CD8-positive, alpha-beta memory T cell (primary cell): ENCODE measurements at regions not wholly inside any gene's neighbourhood (a gene's known extent, or its start where the extent isn't known, plus 50 kb on each side); places are given as distances from the start of the nearest gene placed in this dataset.

Source experiments
- CTCF ChIA-PET: fragments of 350-600 bp; sonication (Branson Sonifier 250); formaldehyde crosslinking; loops from one replicate; lab custom pipeline; 2021; ENCODE audit warnings: antibody characterized with exemption; lab: Charles Lee
- POLR2A ChIA-PET: fragments of 350-600 bp; sonication (Branson Sonifier 250); formaldehyde crosslinking; loops from one replicate; lab custom pipeline; 2021; ENCODE audit warnings: antibody characterized with exemption; lab: Charles Lee
- DNase-seq, 5 donors: peaks; one replicate each; pipeline versions ENCODE4 v3.0.0 to v3.0.0-alpha.2; 2020 to 2022; ENCODE audit warnings: mixed read lengths in 1 of 5
- H3K27ac ChIP-seq: one replicate; pipeline ENCODE4 v1.7.0; 2013; ENCODE audit warnings: low read depth, mild to moderate bottlenecking, low read length, moderate library complexity
- H3K27me3 ChIP-seq: 2 replicates; pipeline ENCODE4 v1.7.0; 2013; ENCODE audit warnings: low read length, mild to moderate bottlenecking; ENCODE audit not compliant: insufficient read depth, poor library complexity, severe bottlenecking
- H3K36me3 ChIP-seq: 2 replicates; pipeline ENCODE4 v1.7.0; 2013; ENCODE audit warnings: mild to moderate bottlenecking, low read length, moderate library complexity; ENCODE audit not compliant: insufficient read depth
- H3K4me1 ChIP-seq: 2 replicates; pipeline ENCODE4 v1.7.0; 2013; ENCODE audit warnings: mild to moderate bottlenecking, low read length, moderate library complexity; ENCODE audit not compliant: insufficient read depth
- H3K4me3 ChIP-seq: 2 replicates; pipeline ENCODE4 v1.7.0; 2013; ENCODE audit warnings: mild to moderate bottlenecking, low read length
- H3K9me3 ChIP-seq: 2 replicates; pipeline ENCODE4 v1.7.0; 2013; ENCODE audit warnings: mild to moderate bottlenecking, low read length
- H3K27ac Mint-ChIP-seq, 8 donors: one replicate each; pipeline ENCODE4 v1.8.0; 2020 to 2021; ENCODE audit warnings: mixed read lengths in 8 of 8, mild to moderate bottlenecking in 6 of 8, inconsistent platforms in 3 of 8, moderate library complexity in 3 of 8
- H3K27me3 Mint-ChIP-seq, 2 donors: one replicate each; pipeline ENCODE4 v1.8.0; 2020 to 2021; ENCODE audit warnings: mixed read lengths in 2 of 2, mild to moderate bottlenecking in 1 of 2, moderate library complexity in 1 of 2
- H3K36me3 Mint-ChIP-seq, 3 donors: one replicate each; pipeline ENCODE4 v1.8.0; 2020 to 2021; ENCODE audit warnings: mixed read lengths in 3 of 3, inconsistent platforms in 1 of 3, mild to moderate bottlenecking in 1 of 3
- H3K4me1 Mint-ChIP-seq, 3 donors: one replicate each; pipeline ENCODE4 v1.8.0; 2020 to 2021; ENCODE audit warnings: mixed read lengths in 3 of 3, inconsistent platforms in 1 of 3, mild to moderate bottlenecking in 1 of 3
- H3K4me3 Mint-ChIP-seq, 7 donors: one replicate each; pipeline ENCODE4 v1.8.0; 2020 to 2021; ENCODE audit warnings: mixed read lengths in 7 of 7, mild to moderate bottlenecking in 6 of 7, moderate library complexity in 4 of 7, inconsistent platforms in 2 of 7
- H3K9me3 Mint-ChIP-seq, 5 donors: one replicate each; pipeline ENCODE4 v1.8.0; 2020 to 2022; ENCODE audit warnings: mixed read lengths in 5 of 5, mild to moderate bottlenecking in 3 of 5, moderate library complexity in 2 of 5, inconsistent platforms in 1 of 5

DNA sequence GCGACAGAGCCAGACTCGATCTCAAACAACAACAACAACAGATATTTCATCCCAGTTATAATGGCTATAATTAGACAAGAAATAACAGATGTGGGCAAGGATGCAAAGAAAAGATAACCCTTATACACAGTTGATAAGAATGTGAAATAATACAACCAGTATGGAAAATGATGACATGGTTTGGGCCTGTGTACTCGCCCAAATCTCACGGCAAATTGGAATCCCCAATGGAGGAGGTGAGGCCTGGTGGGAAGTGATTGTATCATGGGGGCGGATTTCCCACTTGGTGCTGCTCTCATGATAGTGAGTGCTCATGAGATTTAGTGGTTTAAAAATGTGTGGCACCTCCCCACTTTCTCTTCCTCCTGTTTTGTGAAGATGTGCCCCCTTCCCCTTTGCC lies 104.1 kb downstream of the C11orf87 start:
- POLR2A ChIA-PET = no interaction called here
- CTCF ChIA-PET = no interaction called here

DNA sequence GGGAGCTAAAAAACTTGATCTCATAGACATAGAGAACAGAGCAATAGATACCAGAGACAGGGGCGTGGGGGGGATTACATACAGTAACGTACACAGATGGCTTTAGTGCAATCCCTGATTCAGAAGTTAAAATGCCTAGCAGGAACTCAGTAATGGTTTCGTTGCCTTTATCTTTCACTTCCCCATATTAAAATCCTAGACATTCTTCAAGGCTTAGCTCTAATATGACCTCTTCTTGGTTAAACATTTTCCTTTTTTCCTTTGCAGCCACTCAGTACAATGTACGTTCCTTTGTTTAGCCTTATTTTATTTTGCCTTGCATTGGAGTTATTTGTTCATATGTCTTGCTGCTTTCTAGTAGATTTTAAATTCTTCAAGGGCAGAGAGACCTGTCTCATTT lies 104.9 kb downstream of the C11orf87 start:
- Histone ChIP-seq H3K36me3 (no peaks in the 10 kb centered on the region), H3K9me3 (no peaks in the 10 kb centered on the region), H3K4me3 (no peak overlapping the region), H3K4me1 (no peaks in the 10 kb centered on the region), H3K27ac (no peak overlapping the region), H3K27me3 (no peaks in the 10 kb centered on the region)
- Mint-ChIP-seq H3K4me1 (no peaks in the 10 kb centered on the region), H3K4me3 (no peak overlapping the region), H3K27ac (no peak overlapping the region), H3K27me3 (no peaks in the 10 kb centered on the region), H3K9me3 (peaks cover 0 to 12% (median 7%) of the 10 kb centered on the region in 5 donors), H3K36me3 (peaks cover 0 to 2% (median 0%) of the 10 kb centered on the region in 3 donors)
- DNase-seq = no peak
- CTCF ChIA-PET = no interaction called here
- POLR2A ChIA-PET = no interaction called here

More for the DNA sequence above, 104.1 kb downstream of the C11orf87 start:
- Mint-ChIP-seq H3K9me3 (peaks cover 0 to 12% (median 7%) of the 10 kb centered on the region in 5 donors), H3K27ac (no peak overlapping the region), H3K27me3 (no peaks in the 10 kb centered on the region), H3K4me3 (no peak overlapping the region), H3K36me3 (peaks cover 0 to 2% (median 0%) of the 10 kb centered on the region in 3 donors), H3K4me1 (no peaks in the 10 kb centered on the region)
- Histone ChIP-seq H3K4me3 (no peak overlapping the region), H3K27ac (no peak overlapping the region), H3K36me3 (no peaks in the 10 kb centered on the region), H3K27me3 (no peaks in the 10 kb centered on the region), H3K4me1 (no peaks in the 10 kb centered on the region), H3K9me3 (no peaks in the 10 kb centered on the region)
- DNase-seq = no peak

DNA sequence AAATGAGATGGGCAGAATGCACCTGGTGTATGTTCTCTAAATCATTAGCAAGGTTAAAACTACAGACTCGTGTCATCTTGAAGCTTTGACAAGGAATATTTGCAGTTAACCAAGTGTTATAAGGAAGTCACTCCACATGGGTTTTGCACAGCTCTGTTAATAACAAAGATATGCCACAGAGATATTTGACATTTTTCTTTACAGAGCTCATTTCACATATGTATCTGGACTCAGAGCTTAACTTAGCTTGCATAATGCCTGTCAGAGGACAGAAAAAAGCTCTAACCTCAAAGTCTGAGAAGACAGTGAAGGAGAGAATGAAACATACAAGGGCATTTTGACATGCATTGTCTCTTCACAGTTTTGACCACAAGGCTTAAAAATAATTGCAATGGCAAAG lies 105.5 kb downstream of the C11orf87 start:
- DNase-seq = no peak
- H3K36me3 Mint-ChIP-seq = no peaks in the 10 kb centered on the region
- no peak overlapping the region for H3K27ac Mint-ChIP-seq
- H3K27me3 Mint-ChIP-seq = no peaks in the 10 kb centered on the region
- H3K27ac ChIP-seq = no peak overlapping the region
- POLR2A ChIA-PET = no interaction called here
- H3K9me3 Mint-ChIP-seq = peaks cover 0 to 12% (median 7%) of the 10 kb centered on the region in 5 donors
- no peaks in the 10 kb centered on the region for H3K9me3 ChIP-seq
- H3K4me1 Mint-ChIP-seq = no peaks in the 10 kb centered on the region
- H3K36me3 ChIP-seq = no peaks in the 10 kb centered on the region
- no peak overlapping the region for H3K4me3 ChIP-seq
- no peaks in the 10 kb centered on the region for H3K27me3 ChIP-seq
- H3K4me1 ChIP-seq = no peaks in the 10 kb centered on the region
- H3K4me3 Mint-ChIP-seq = no peak overlapping the region
- CTCF ChIA-PET = no interaction called here

DNA sequence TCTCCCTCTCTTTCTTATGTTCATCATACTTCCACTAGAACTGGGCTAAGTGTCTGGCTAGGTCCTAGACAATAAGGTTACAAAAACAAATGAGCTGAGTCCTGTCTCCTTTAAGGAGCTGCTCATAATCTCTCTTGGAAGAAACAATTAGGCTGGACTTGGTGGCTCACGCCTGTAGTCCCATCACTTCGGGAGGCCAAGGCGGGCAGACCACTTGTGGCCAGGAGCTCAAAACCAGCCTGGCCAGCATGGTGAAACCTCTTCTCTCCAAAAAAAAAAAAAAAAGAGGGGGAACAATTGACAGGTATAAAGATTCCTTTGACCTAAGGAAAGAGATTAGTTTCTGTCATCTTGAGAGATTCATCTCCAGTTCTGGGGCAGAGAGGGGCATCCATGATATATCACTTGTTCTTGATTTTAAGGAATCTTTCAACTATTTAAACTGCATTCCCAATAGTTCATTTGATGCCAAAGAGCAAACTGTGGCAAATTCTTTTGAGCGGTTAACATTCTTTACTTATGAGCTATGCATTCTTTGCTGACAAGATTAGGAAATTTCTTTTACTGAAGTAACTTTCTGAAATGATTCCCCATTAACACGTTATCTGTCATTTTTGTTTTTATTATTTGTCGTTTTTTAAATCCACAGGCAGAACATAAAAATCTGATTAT lies 125.5 kb downstream of the C11orf87 start:
- no peaks in the 10 kb centered on the region for H3K36me3 ChIP-seq
- H3K4me1 ChIP-seq = no peaks in the 10 kb centered on the region
- no peak overlapping the region for H3K4me3 Mint-ChIP-seq
- no peaks in the 10 kb centered on the region for H3K27me3 ChIP-seq
- ChIA-PET CTCF (no interaction called here), POLR2A (no interaction called here)
- H3K27ac ChIP-seq = no peak overlapping the region
- no peak overlapping the region for H3K27ac Mint-ChIP-seq
- peaks cover 2 to 12% (median 6%) of the 10 kb centered on the region in 5 donors for H3K9me3 Mint-ChIP-seq
- H3K36me3 Mint-ChIP-seq = peaks cover 0 to 2% (median 0%) of the 10 kb centered on the region in 3 donors
- H3K27me3 Mint-ChIP-seq = peaks cover 0 to 3% of the 10 kb centered on the region in 2 donors
- H3K4me1 Mint-ChIP-seq = no peaks in the 10 kb centered on the region
- no peaks in the 10 kb centered on the region for H3K9me3 ChIP-seq
- DNase-seq = no peak
- H3K4me3 ChIP-seq = no peak overlapping the region

DNA sequence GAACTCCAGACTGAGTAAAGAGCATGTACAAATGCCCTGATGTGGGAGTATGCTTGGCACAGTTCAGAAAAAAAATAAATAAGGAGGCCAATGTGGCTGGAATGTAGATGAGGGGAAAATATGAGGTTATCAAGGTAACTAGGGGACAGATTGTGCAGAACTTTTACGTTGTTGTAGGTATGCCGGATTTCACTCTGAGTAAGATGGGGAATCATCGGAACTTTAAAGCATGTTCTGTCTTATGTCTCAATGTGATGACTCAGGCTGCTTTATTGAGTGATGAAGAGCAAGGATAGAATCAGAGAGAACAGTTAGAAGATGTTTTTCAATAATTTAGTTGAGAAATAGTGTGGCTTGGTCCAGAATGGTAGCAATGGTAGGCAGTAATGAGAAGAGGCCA lies 130.4 kb downstream of the C11orf87 start:
- no peak for DNase-seq
- H3K4me1 ChIP-seq = no peaks in the 10 kb centered on the region
- Mint-ChIP-seq H3K9me3 (no peaks in the 10 kb centered on the region), H3K27ac (no peak overlapping the region), H3K27me3 (no peaks in the 10 kb centered on the region), H3K4me3 (no peak overlapping the region), H3K36me3 (no peaks in the 10 kb centered on the region), H3K4me1 (no peaks in the 10 kb centered on the region)
- H3K36me3 ChIP-seq = no peaks in the 10 kb centered on the region
- no peak overlapping the region for H3K4me3 ChIP-seq
- no peaks in the 10 kb centered on the region for H3K9me3 ChIP-seq
- no peak overlapping the region for H3K27ac ChIP-seq
- ChIA-PET POLR2A (no interaction called here), CTCF (no interaction called here)
- H3K27me3 ChIP-seq = no peaks in the 10 kb centered on the region

DNA sequence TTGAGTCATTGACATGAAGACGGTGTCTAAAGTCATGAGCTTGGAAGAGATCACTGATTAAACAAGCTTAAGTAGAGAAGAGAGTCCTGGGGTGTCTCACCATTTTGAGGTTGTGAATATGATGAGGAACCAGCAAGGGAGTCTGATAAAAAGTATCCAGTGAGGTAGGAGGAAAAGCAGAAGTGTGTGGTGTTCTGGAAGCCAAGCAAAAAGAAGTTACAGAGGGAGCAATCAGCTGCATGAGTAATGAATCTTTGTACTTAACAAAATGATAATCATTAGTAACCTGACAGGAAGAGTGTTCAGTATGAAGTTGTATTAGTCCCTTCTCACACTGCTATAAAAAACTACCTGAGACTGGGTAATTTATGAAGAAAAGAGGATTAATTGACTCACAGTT lies 131.3 kb downstream of the C11orf87 start:
- H3K27me3 ChIP-seq = no peaks in the 10 kb centered on the region
- Mint-ChIP-seq H3K27ac (no peak overlapping the region), H3K4me1 (no peaks in the 10 kb centered on the region), H3K36me3 (no peaks in the 10 kb centered on the region), H3K4me3 (no peak overlapping the region), H3K9me3 (no peaks in the 10 kb centered on the region), H3K27me3 (no peaks in the 10 kb centered on the region)
- DNase-seq = no peak
- no peaks in the 10 kb centered on the region for H3K4me1 ChIP-seq
- POLR2A ChIA-PET = no interaction called here
- no peak overlapping the region for H3K4me3 ChIP-seq
- no peak overlapping the region for H3K27ac ChIP-seq
- CTCF ChIA-PET = no interaction called here
- no peaks in the 10 kb centered on the region for H3K36me3 ChIP-seq
- H3K9me3 ChIP-seq = no peaks in the 10 kb centered on the region

DNA sequence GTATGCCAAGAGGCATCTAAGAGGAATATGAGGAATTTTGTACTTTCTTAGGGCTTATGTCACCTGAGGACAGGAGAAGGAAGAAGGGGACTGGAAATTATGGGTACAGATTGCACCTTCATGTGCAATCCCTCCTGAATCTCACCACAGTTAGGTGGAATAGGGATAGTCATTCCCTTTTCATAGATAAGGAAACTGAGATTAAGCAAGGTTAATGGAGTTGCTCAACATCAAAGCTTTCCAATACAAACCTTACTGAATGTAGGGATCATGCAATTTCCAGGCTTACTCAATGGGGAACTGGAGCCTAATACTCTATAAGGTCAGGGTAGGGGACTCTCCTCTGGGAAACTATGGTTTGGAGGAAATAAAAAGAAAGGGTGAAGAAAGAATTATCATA lies 133.0 kb downstream of the C11orf87 start:
- no peaks in the 10 kb centered on the region for H3K9me3 ChIP-seq
- ChIA-PET POLR2A (no interaction called here), CTCF (no interaction called here)
- no peaks in the 10 kb centered on the region for H3K4me1 ChIP-seq
- H3K4me3 ChIP-seq = no peak overlapping the region
- H3K36me3 Mint-ChIP-seq = no peaks in the 10 kb centered on the region
- no peak overlapping the region for H3K27ac Mint-ChIP-seq
- no peaks in the 10 kb centered on the region for H3K27me3 Mint-ChIP-seq
- H3K36me3 ChIP-seq = no peaks in the 10 kb centered on the region
- no peaks in the 10 kb centered on the region for H3K27me3 ChIP-seq
- H3K4me1 Mint-ChIP-seq = no peaks in the 10 kb centered on the region
- no peak overlapping the region for H3K4me3 Mint-ChIP-seq
- no peak overlapping the region for H3K27ac ChIP-seq
- H3K9me3 Mint-ChIP-seq = peaks cover 0 to 9% (median 0%) of the 10 kb centered on the region in 5 donors
- DNase-seq = no peak

DNA sequence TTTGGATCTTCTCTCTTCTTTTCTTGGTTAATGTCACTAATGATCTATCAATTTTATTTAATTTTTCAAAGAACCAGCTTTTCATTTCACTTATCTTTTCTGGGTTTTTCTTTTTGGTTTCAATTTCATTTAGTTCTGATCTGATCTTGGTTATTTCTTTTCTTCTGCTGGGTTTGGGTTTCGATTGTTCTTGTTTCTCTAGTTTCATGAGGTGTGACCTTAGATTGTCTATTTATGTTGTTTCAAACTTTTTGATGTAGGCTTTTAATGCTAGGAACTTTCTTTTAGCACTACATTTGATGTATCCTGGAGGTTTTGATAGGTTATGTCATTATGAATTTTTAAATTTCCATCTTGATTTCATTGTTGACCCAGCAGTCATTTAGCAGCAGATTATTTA lies 142.3 kb downstream of the C11orf87 start:
- CTCF ChIA-PET = no interaction called here
- POLR2A ChIA-PET = no interaction called here
- no peaks in the 10 kb centered on the region for H3K9me3 ChIP-seq
- H3K4me1 Mint-ChIP-seq = no peaks in the 10 kb centered on the region
- no peak for DNase-seq
- no peaks in the 10 kb centered on the region for H3K36me3 Mint-ChIP-seq
- no peak overlapping the region for H3K4me3 ChIP-seq
- no peak overlapping the region for H3K27ac Mint-ChIP-seq
- H3K27me3 Mint-ChIP-seq = no peaks in the 10 kb centered on the region
- H3K4me3 Mint-ChIP-seq = no peak overlapping the region
- H3K4me1 ChIP-seq = no peaks in the 10 kb centered on the region
- H3K27me3 ChIP-seq = no peaks in the 10 kb centered on the region
- H3K9me3 Mint-ChIP-seq = peaks cover 5 to 22% (median 7%) of the 10 kb centered on the region in 5 donors
- no peak overlapping the region for H3K27ac ChIP-seq
- H3K36me3 ChIP-seq = no peaks in the 10 kb centered on the region
